Mesenteric fat pad (tissue), 1 donor: ENCODE measurements at regions not wholly inside any gene's neighbourhood (a gene's known extent, or its start where the extent isn't known, plus 50 kb on each side); places are given as distances from the start of the nearest gene placed in this dataset.

Source experiments
- DNase-seq: peaks from one replicate; pipeline ENCODE4 v3.0.0-alpha.2; 2020; ENCODE audit warnings: low spot score
- donor health status: DM: yes; HTN: yes; CAD: no.

- no peak for DNase-seq
These were observed 1278.8 kb upstream of the EYS start for GRCh38 chr6:66985816-66986215.

- DNase-seq: no peak
These were observed 1263.3 kb upstream of the EYS start for GRCh38 chr6:66970373-66970772.

- DNase-seq: no peak
These were observed 1258.2 kb upstream of the EYS start for GRCh38 chr6:66965227-66965626.

GRCh38 chr6:66964216-66964615, 1257.2 kb upstream of the EYS start:
- no peak for DNase-seq

GRCh38 chr6:66962082-66962481, 1255.1 kb upstream of the EYS start:
- DNase-seq: no peak

- DNase-seq: no peak
These were observed 1254.2 kb upstream of the EYS start for GRCh38 chr6:66961191-66961590.

GRCh38 chr6:66949191-66949661, 1242.2 kb upstream of the EYS start:
- DNase-seq: no peak

- DNase-seq: no peak
These were observed 1241.1 kb upstream of the EYS start for GRCh38 chr6:66948106-66948505.

GRCh38 chr6:66940003-66940402, 1233.0 kb upstream of the EYS start:
- no peak for DNase-seq

GRCh38 chr6:66937180-66937579, 1230.2 kb upstream of the EYS start:
- no peak for DNase-seq

- DNase-seq: no peak
These were observed 1228.6 kb upstream of the EYS start for GRCh38 chr6:66935612-66936011.

GRCh38 chr6:66931787-66932186, 1224.8 kb upstream of the EYS start:
- no peak for DNase-seq

GRCh38 chr6:66930559-66931290, 1223.7 kb upstream of the EYS start:
- DNase-seq: no peak

GRCh38 chr6:66926060-66926459, 1219.0 kb upstream of the EYS start:
- no peak for DNase-seq

- no peak for DNase-seq
These were observed 1206.6 kb upstream of the EYS start for GRCh38 chr6:66913657-66914056.

- DNase-seq: no peak
These were observed 1195.4 kb upstream of the EYS start for GRCh38 chr6:66902457-66902856.

- DNase-seq: no peak
These were observed 1193.4 kb upstream of the EYS start for GRCh38 chr6:66900133-66901083.

GRCh38 chr6:66897576-66897975, 1190.5 kb upstream of the EYS start:
- DNase-seq: no peak

GRCh38 chr6:66896415-66896814, 1189.4 kb upstream of the EYS start:
- no peak for DNase-seq

- DNase-seq: no peak
These were observed 1176.4 kb upstream of the EYS start for GRCh38 chr6:66883453-66883852.

- DNase-seq: no peak
These were observed 1159.8 kb upstream of the EYS start for GRCh38 chr6:66866801-66867200.

GRCh38 chr6:66865771-66866170, 1158.7 kb upstream of the EYS start:
- DNase-seq: no peak
